Adrenal gland (tissue), 9 donors: ENCODE measurements at regions not wholly inside any gene's neighbourhood (a gene's known extent, or its start where the extent isn't known, plus 50 kb on each side); places are given as distances from the start of the nearest gene placed in this dataset.

Source experiments
- DNase-seq, 7 donors: peaks; one replicate each; pipeline ENCODE4 v3.0.0-alpha.2; 2019 to 2020
- H3K27ac ChIP-seq, 5 donors: fragments of 200-600 bp; sonication (generic) in 4 of 5; 1 replicate in 3 of 5; 2 replicates in 2 of 5; pipeline versions ENCODE4 v1.5.1 to v1.8.0; 2016 to 2020; ENCODE audit warnings: mild to moderate bottlenecking in 1 of 5
- H3K27me3 ChIP-seq: fragments of 200-600 bp; 2 replicates; pipeline ENCODE4 v1.8.0; 2021
- H3K36me3 ChIP-seq, 2 donors: fragments of 200-600 bp; replicated peaks in 1 of 2; 1 replicate in 1 of 2; 2 replicates in 1 of 2; pipeline versions ENCODE4 v1.5.1 to v1.8.0; 2018 to 2022
- H3K4me1 ChIP-seq, 2 donors: fragments of 200-600 bp; replicated peaks in 1 of 2; 1 replicate in 1 of 2; 2 replicates in 1 of 2; pipeline versions ENCODE4 v1.5.1 to v1.8.0; 2018 to 2021
- H3K4me3 ChIP-seq, 4 donors: fragments of 200-600 bp; sonication (generic) in 3 of 4; one replicate each; pipeline ENCODE4 v1.5.1; 2016 to 2018
- H3K9me3 ChIP-seq, 3 donors: fragments of 200-600 bp; sonication (generic) in 1 of 3; replicated peaks in 1 of 3; 1 replicate in 2 of 3; 2 replicates in 1 of 3; pipeline versions ENCODE4 v1.5.1 to v1.8.0; 2016 to 2021
- POLR2A ChIP-seq, 2 donors: fragments of 450-650 bp; IDR thresholded peaks; one replicate each; pipeline ENCODE4 v1.6.1; 2017; ENCODE audit warnings: antibody characterized with exemption in 2 of 2, mild to moderate bottlenecking in 2 of 2, moderate library complexity in 1 of 2
- whole genome bisulfite sequencing, 4 donors: extraction: QIAGEN DNeasy Blood & Tissue Kit in 2 of 4; methylation state at CpG; one replicate each; pipeline versions ENCODE4 v1.1.5 to v1.1.7; 2013 to 2017; 5-methylcytosine and 5-hydroxymethylcytosine counted together
- intact Hi-C, 2 donors: fragments of 100-400 bp; cut with DNase I; formaldehyde crosslinking; loops; one replicate each; pipeline versions ENCODE4 v1.14.1 to v1.15.0; 2022 to 2023
- TF ChIP-seq, protein P1 (sequence below), 6 experiments: fragments of 450-650 bp in 4 of 6; fragments of 200-600 bp in 2 of 6; sonication (generic) in 1 of 6; IDR thresholded peaks; 1 replicate in 5 of 6; 2 replicates in 1 of 6; pipeline versions ENCODE4 v1.5.1 to v1.8.0; 2016 to 2021; ENCODE audit warnings: antibody characterized with exemption in 6 of 6, mild to moderate bottlenecking in 2 of 6, moderate library complexity in 1 of 6
- donor health status: healthy with polysubstance abuse.
- donor health status: Bipolar disorder and iron deficiency.
- donor health status: DM: yes; HTN: yes; CAD: no.
- donor health status: DM: no; HTN: no; CAD: no.
- donor health status: DM: no; HTN: no; CAD: no.

- H3K27ac ChIP-seq = no peak overlapping the region
- no peaks in the 10 kb centered on the region for H3K9me3 ChIP-seq
- TF ChIP-seq POLR2A (IDR thresholded peaks at IDR 0.05) = no peak
- TF ChIP-seq, protein P1, sequence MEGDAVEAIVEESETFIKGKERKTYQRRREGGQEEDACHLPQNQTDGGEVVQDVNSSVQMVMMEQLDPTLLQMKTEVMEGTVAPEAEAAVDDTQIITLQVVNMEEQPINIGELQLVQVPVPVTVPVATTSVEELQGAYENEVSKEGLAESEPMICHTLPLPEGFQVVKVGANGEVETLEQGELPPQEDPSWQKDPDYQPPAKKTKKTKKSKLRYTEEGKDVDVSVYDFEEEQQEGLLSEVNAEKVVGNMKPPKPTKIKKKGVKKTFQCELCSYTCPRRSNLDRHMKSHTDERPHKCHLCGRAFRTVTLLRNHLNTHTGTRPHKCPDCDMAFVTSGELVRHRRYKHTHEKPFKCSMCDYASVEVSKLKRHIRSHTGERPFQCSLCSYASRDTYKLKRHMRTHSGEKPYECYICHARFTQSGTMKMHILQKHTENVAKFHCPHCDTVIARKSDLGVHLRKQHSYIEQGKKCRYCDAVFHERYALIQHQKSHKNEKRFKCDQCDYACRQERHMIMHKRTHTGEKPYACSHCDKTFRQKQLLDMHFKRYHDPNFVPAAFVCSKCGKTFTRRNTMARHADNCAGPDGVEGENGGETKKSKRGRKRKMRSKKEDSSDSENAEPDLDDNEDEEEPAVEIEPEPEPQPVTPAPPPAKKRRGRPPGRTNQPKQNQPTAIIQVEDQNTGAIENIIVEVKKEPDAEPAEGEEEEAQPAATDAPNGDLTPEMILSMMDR (IDR thresholded peaks at IDR 0.05) = no peak
- DNase-seq = no peak
- H3K36me3 ChIP-seq = no peaks in the 10 kb centered on the region
- H3K4me3 ChIP-seq = no peak overlapping the region
- no peaks in the 10 kb centered on the region for H3K4me1 ChIP-seq
- WGBS, 4 donors = 37 to 46% (median 42%) methylated on average over 3 of the region's 3 CpGs
- H3K27me3 ChIP-seq = no peaks in the 10 kb centered on the region
- intact Hi-C loops = no loop called here
Measured at GRCh38 chr1:213679153-213679552, 308.6 kb upstream of the PROX1 start.

DNA sequence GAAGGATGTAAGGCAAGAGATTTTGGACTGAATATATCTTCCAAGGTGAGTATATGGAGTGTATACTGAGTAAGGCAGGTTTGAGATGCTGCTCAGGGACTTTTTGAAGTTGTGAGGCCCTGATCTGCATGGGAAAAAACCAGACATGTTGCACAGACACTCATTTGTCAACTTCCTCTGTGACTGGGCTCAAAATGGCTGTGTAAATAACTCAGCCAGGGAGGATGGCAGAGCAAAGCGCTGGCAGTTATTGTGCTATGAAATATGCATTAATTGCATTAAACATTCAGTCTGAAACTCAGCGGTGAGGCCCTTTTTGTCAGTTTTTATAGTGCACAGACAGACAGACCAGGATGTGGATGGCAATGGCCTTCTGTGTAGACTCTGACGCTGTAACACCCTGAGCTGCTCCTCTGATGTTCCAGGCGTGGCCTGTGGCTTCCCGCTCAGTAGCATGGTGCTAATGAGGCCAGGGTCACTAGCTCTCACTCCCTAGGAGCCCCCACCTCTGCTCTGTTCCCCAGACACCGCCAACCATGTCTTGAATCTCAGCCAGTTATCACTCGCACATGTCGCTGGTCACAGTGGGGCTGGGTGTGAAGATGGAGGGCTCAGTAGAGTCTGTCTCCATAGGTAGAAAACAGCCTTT is 307.0 kb upstream of the PROX1 start:
- Histone ChIP-seq H3K36me3 (no peaks in the 10 kb centered on the region), H3K4me3 (no peak overlapping the region), H3K4me1 (no peaks in the 10 kb centered on the region), H3K27me3 (no peaks in the 10 kb centered on the region), H3K9me3 (no peaks in the 10 kb centered on the region), H3K27ac (no peak overlapping the region)
- no peak for DNase-seq
- WGBS, 4 donors = 82 to 90% (median 87%) methylated on average over 3 to 8 of the region's 8 CpGs
- intact Hi-C loops = no loop called here
- TF ChIP-seq, protein P1 (IDR thresholded peaks at IDR 0.05) = no peak
- TF ChIP-seq POLR2A (IDR thresholded peaks at IDR 0.05) = no peak

DNA sequence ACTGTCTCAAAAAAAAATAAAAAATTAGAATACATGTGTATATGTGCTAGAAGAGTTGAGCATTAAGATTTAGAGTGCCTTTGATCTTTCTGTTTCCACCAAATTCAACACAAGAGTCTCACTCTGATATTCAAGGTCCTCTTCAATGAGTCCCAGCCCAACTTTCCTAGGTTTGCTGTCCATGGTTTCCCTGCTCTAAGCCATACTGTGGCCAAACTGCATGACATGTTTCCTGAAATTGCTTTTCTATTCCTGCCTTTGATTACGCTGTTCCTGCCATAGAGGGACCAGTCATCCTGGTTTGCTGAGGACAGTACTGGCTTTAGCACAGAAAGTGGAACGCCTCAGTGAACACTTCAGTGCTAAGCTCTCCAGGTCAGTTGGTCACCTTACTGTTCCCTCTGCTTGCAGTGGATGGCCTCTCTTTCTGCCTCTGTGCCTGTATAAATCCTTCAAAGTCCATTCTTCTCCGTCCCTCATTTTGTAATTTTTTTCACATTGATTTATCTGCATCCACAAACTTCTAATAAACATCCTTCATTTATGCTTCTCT is 305.9 kb upstream of the PROX1 start:
- DNase-seq = no peak
- Histone ChIP-seq H3K4me3 (no peak overlapping the region), H3K4me1 (no peaks in the 10 kb centered on the region), H3K27ac (no peak overlapping the region), H3K27me3 (no peaks in the 10 kb centered on the region), H3K36me3 (no peaks in the 10 kb centered on the region), H3K9me3 (no peaks in the 10 kb centered on the region)
- WGBS, 4 donors = 89 to 97% (median 92%) methylated on average over 3 of the region's 3 CpGs
- intact Hi-C loops = no loop called here
- no peak for TF ChIP-seq POLR2A (IDR thresholded peaks at IDR 0.05)
- TF ChIP-seq, protein P1 (IDR thresholded peaks at IDR 0.05) = no peak

GRCh38 chr1:213683529-213683928 is 304.2 kb upstream of the PROX1 start:
- no peaks in the 10 kb centered on the region for H3K9me3 ChIP-seq
- H3K36me3 ChIP-seq = no peaks in the 10 kb centered on the region
- no peaks in the 10 kb centered on the region for H3K27me3 ChIP-seq
- TF ChIP-seq POLR2A (IDR thresholded peaks at IDR 0.05) = no peak
- TF ChIP-seq, protein P1 (IDR thresholded peaks at IDR 0.05) = no peak
- no peak for DNase-seq
- intact Hi-C loops = no loop called here
- H3K4me1 ChIP-seq = no peaks in the 10 kb centered on the region
- WGBS, 4 donors = 76 to 87% (median 85%) methylated on average over 7 of the region's 7 CpGs
- no peak overlapping the region for H3K4me3 ChIP-seq
- no peak overlapping the region for H3K27ac ChIP-seq
